ENCODE measurements at regions not wholly inside any gene's neighbourhood (a gene's known extent, or its start where the extent isn't known, plus 50 kb on each side); places are given as distances from the start of the nearest gene placed in this dataset.

DNA sequence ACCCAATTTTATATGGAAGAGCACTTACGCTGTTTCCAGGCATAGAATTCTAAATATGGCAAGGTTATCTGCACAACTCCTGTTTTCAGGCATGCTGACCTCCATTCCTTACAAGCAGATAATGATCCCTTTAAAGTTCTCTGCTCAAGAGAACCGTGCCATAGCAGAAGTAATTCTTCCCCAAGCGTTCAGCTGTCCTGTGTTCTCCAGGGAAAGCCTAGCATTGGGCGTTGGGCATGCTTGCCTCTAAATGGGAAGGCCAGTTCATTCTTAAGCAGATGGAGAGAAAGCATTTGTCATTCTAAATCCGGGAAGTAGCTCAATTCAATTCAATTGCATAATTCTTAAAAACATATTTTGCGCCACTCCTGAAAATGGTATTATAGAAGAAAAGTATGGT, 55.7 kb upstream of the EML4 start:
- Histone ChIP-seq H3K9me3 (no peaks in the 10 kb centered on the region), H3K4me3 (no peak overlapping the region), H3K27ac (peak overlapping the region in 1 of 8 donors; percentile 24), H3K27me3 (replicated peaks in 1 of 7) (no peaks in the 10 kb centered on the region), H3K36me3 (no peaks in the 10 kb centered on the region), H3K4me1 (peaks cover 39 to 97% (median 65%) of the 10 kb centered on the region in 6 donors)
- no peak for DNase-seq
- 76 to 93% (median 85%) methylated on average over 6 of the region's 6 CpGs for WGBS, 5 donors
- TF ChIP-seq POLR2A (IDR thresholded peaks at IDR 0.05) (no peak), POLR2AphosphoS5 (IDR thresholded peaks at IDR 0.05) (no peak), CTCF (IDR thresholded peaks at IDR 0.05 in 8 of 11, conservative IDR thresholded peaks at IDR 0.05 in 3 of 11) (no peak)
- intact Hi-C loops (cut with DNase I; ENCODE audit: low total_unique reads): no loop called here

- no peak for DNase-seq
- H3K27ac ChIP-seq: peak overlapping the region in 1 of 8 donors; percentile 24
- H3K27me3 ChIP-seq (replicated peaks in 1 of 7): no peaks in the 10 kb centered on the region
- intact Hi-C loops (cut with DNase I; ENCODE audit: low total_unique reads): no loop called here
- peaks cover 42 to 97% (median 65%) of the 10 kb centered on the region in 6 donors for H3K4me1 ChIP-seq
- no peak for TF ChIP-seq POLR2A (IDR thresholded peaks at IDR 0.05)
- TF ChIP-seq POLR2AphosphoS5 (IDR thresholded peaks at IDR 0.05): no peak
- no peak for TF ChIP-seq CTCF (IDR thresholded peaks at IDR 0.05 in 8 of 11, conservative IDR thresholded peaks at IDR 0.05 in 3 of 11)
- H3K4me3 ChIP-seq: no peak overlapping the region
- 62 to 84% (median 81%) methylated on average over 5 of the region's 5 CpGs for WGBS, 5 donors
- no peaks in the 10 kb centered on the region for H3K36me3 ChIP-seq
- no peaks in the 10 kb centered on the region for H3K9me3 ChIP-seq
Measured at GRCh38 chr2:42114091-42114490, 55.1 kb upstream of the EML4 start.

DNA sequence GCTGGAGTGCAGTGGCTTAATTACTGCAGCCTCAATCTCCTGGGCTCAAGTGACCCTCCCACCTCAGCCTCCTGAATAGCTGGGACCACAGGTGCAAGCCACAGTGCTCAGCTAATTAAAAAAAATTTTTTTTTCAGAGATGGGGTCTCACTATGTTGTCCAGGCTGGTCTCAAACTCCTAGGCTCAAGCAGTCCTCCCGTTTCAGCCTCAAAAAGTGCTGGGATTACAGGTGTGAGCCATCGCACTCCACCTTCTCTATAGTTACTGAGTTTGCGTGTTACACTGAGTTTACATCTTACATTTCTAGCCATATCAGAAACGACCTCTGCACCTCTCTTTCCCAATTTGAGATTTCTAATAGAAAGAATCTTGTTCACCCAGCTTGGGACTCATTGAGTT, 53.6 kb upstream of the EML4 start:
- TF ChIP-seq CTCF (IDR thresholded peaks at IDR 0.05 in 8 of 11, conservative IDR thresholded peaks at IDR 0.05 in 3 of 11): no peak
- TF ChIP-seq POLR2AphosphoS5 (IDR thresholded peaks at IDR 0.05): no peak
- TF ChIP-seq POLR2A (IDR thresholded peaks at IDR 0.05): no peak

GRCh38 chr2:42116195-42117181, 52.7 kb upstream of the EML4 start:
- peaks cover 0 to 5% (median 0%) of the 10 kb centered on the region in 8 donors for H3K9me3 ChIP-seq
- peaks cover 29 to 83% (median 50%) of the 10 kb centered on the region in 6 donors for H3K4me1 ChIP-seq
- no peaks in the 10 kb centered on the region for H3K36me3 ChIP-seq
- no peak overlapping the region for H3K4me3 ChIP-seq
- intact Hi-C loops (cut with DNase I; ENCODE audit: low total_unique reads): no loop called here
- TF ChIP-seq POLR2A (IDR thresholded peaks at IDR 0.05) (no peak), CTCF (IDR thresholded peaks at IDR 0.05 in 8 of 11, conservative IDR thresholded peaks at IDR 0.05 in 3 of 11) (no peak)
- WGBS, 5 donors: 82 to 89% (median 83%) methylated on average over 5 of the region's 5 CpGs
- H3K27me3 ChIP-seq (replicated peaks in 1 of 7): no peaks in the 10 kb centered on the region
- DNase-seq: no peak
- peak overlapping the region in 6 of 8 donors; percentile 29 to 88 (median 84) for H3K27ac ChIP-seq

More for the DNA sequence above, 53.6 kb upstream of the EML4 start:
- Histone ChIP-seq H3K9me3 (no peaks in the 10 kb centered on the region), H3K4me3 (no peak overlapping the region), H3K4me1 (peaks cover 33 to 90% (median 56%) of the 10 kb centered on the region in 6 donors), H3K27me3 (replicated peaks in 1 of 7) (no peaks in the 10 kb centered on the region), H3K36me3 (no peaks in the 10 kb centered on the region), H3K27ac (no peak overlapping the region)
- WGBS, 5 donors: 92 to 96% (median 94%) methylated on average over 4 of the region's 4 CpGs
- DNase-seq: no peak
- intact Hi-C loops (cut with DNase I; ENCODE audit: low total_unique reads): no loop called here
